DND-41 (cell line): ENCODE measurements at regions not wholly inside any gene's neighbourhood (a gene's known extent, or its start where the extent isn't known, plus 50 kb on each side); places are given as distances from the start of the nearest gene placed in this dataset.

Experiments
- ATAC-seq: fragments of 200-7000 bp; cut with Tn5 transposase; 3 replicates; pipeline ENCODE4 v1.9.1; 2021; ENCODE audit warnings: low read depth; ENCODE audit not compliant: insufficient read depth
- DNase-seq: peaks from one replicate; pipeline ENCODE4 v3.0.0-alpha.2; 2020
- H2AFZ ChIP-seq: 2 replicates; pipeline ENCODE4 v1.6.0; 2012; ENCODE audit warnings: low read depth, low read length
- H3K27ac ChIP-seq: 2 replicates; pipeline ENCODE4 v1.5.1; 2012; ENCODE audit warnings: low read length, inconsistent platforms
- H3K27me3 ChIP-seq: fragments of 200-600 bp; sonication (generic); 2 replicates; pipeline ENCODE4 v1.6.0; 2012; ENCODE audit warnings: low read length, mild to moderate bottlenecking, inconsistent platforms; ENCODE audit not compliant: insufficient read depth, poor library complexity
- H3K36me3 ChIP-seq: 2 replicates; pipeline ENCODE4 v1.5.1; 2012; ENCODE audit warnings: low read length, inconsistent platforms; ENCODE audit not compliant: insufficient read depth
- H3K4me1 ChIP-seq: 2 replicates; pipeline ENCODE4 v1.5.1; 2012; ENCODE audit warnings: mild to moderate bottlenecking, low read length; ENCODE audit not compliant: insufficient read depth
- H3K4me2 ChIP-seq: 2 replicates; pipeline ENCODE4 v1.6.0; 2012; ENCODE audit warnings: mild to moderate bottlenecking, moderate library complexity, low read length, inconsistent platforms; ENCODE audit not compliant: insufficient read depth
- H3K4me3 ChIP-seq, 2 experiments: fragments of 200-600 bp in 1 of 2; shearing (Covaris generic) in 1 of 2; 2 replicates each; pipeline ENCODE4 v1.5.1; 2012 to 2016; ENCODE audit warnings: inconsistent platforms in 2 of 2, low read length in 2 of 2, mild to moderate bottlenecking in 2 of 2, low read depth in 1 of 2, moderate library complexity in 1 of 2
- H3K79me2 ChIP-seq: 2 replicates; pipeline ENCODE4 v1.6.0; 2012; ENCODE audit warnings: low read length, inconsistent platforms; ENCODE audit not compliant: insufficient read depth
- H3K9ac ChIP-seq: 2 replicates; pipeline ENCODE4 v1.6.0; 2012; ENCODE audit warnings: low read depth, mild to moderate bottlenecking, inconsistent platforms, low read length, moderate library complexity
- H3K9me3 ChIP-seq: 2 replicates; pipeline ENCODE4 v1.5.1; 2012; ENCODE audit warnings: low read length, moderate library complexity, mild to moderate bottlenecking, inconsistent platforms; ENCODE audit not compliant: insufficient read depth, severe bottlenecking
- H4K20me1 ChIP-seq: 2 replicates; pipeline ENCODE4 v1.6.0; 2012; ENCODE audit warnings: low read length; ENCODE audit not compliant: insufficient read depth
- CTCF ChIP-seq: IDR thresholded peaks from 2 replicates; pipeline ENCODE4 v1.5.1; 2012; ENCODE audit warnings: borderline replicate concordance, low read length, moderate library complexity, mild to moderate bottlenecking; ENCODE audit not compliant: poor library complexity, severe bottlenecking; ENCODE audit errors: extremely low read depth
- EZH2 ChIP-seq: IDR thresholded peaks from 3 replicates; pipeline ENCODE4 v1.6.1; 2012; ENCODE audit warnings: borderline replicate concordance, low read depth, mild to moderate bottlenecking, moderate library complexity, low read length, inconsistent platforms; ENCODE audit not compliant: severe bottlenecking

- Histone ChIP-seq H3K4me3 (no peak overlapping the region), H3K36me3 (no peaks in the 10 kb centered on the region), H3K27me3 (peaks cover 4% of the 10 kb centered on the region), H3K4me2 (no peak overlapping the region), H3K27ac (no peak overlapping the region), H4K20me1 (no peaks in the 10 kb centered on the region), H3K9ac (no peak overlapping the region), H3K4me1 (no peaks in the 10 kb centered on the region), H2AFZ (no peak overlapping the region), H3K9me3 (no peaks in the 10 kb centered on the region), H3K79me2 (no peaks in the 10 kb centered on the region)
- DNase-seq (no peak), ATAC-seq (no peak)
- no peak for TF ChIP-seq CTCF
- no peak for TF ChIP-seq EZH2
Observed at GRCh38 chr4:18578307-18578706, 556.8 kb upstream of the LCORL start.

- H3K4me3 ChIP-seq: no peak overlapping the region
- no peaks in the 10 kb centered on the region for H3K79me2 ChIP-seq
- no peaks in the 10 kb centered on the region for H4K20me1 ChIP-seq
- H3K9ac ChIP-seq: no peak overlapping the region
- no peak overlapping the region for H3K4me2 ChIP-seq
- ATAC-seq: no peak
- H3K4me1 ChIP-seq: no peaks in the 10 kb centered on the region
- DNase-seq: no peak
- no peak overlapping the region for H2AFZ ChIP-seq
- no peaks in the 10 kb centered on the region for H3K27me3 ChIP-seq
- H3K36me3 ChIP-seq: no peaks in the 10 kb centered on the region
- H3K27ac ChIP-seq: no peak overlapping the region
- no peak for TF ChIP-seq CTCF
- no peak for TF ChIP-seq EZH2
- H3K9me3 ChIP-seq: no peaks in the 10 kb centered on the region
Observed at GRCh38 chr4:18572481-18572880, 550.9 kb upstream of the LCORL start.

GRCh38 chr4:18571301-18571761 lies 549.8 kb upstream of the LCORL start:
- H3K79me2 ChIP-seq: no peaks in the 10 kb centered on the region
- H3K27me3 ChIP-seq: no peaks in the 10 kb centered on the region
- no peaks in the 10 kb centered on the region for H3K36me3 ChIP-seq
- DNase-seq: no peak
- H3K4me2 ChIP-seq: no peak overlapping the region
- no peak overlapping the region for H3K9ac ChIP-seq
- H3K4me3 ChIP-seq: no peak overlapping the region
- no peak for ATAC-seq
- no peak overlapping the region for H2AFZ ChIP-seq
- no peaks in the 10 kb centered on the region for H3K4me1 ChIP-seq
- no peak for TF ChIP-seq EZH2
- TF ChIP-seq CTCF: no peak
- H3K9me3 ChIP-seq: no peaks in the 10 kb centered on the region
- no peak overlapping the region for H3K27ac ChIP-seq
- H4K20me1 ChIP-seq: no peaks in the 10 kb centered on the region

GRCh38 chr4:18570370-18570769 lies 548.8 kb upstream of the LCORL start:
- TF ChIP-seq EZH2: no peak
- no peak for TF ChIP-seq CTCF
- no peak overlapping the region for H3K9ac ChIP-seq
- no peak for DNase-seq
- no peak overlapping the region for H2AFZ ChIP-seq
- ATAC-seq: no peak
- H3K9me3 ChIP-seq: no peaks in the 10 kb centered on the region
- no peak overlapping the region for H3K4me3 ChIP-seq
- no peak overlapping the region for H3K4me2 ChIP-seq
- H3K36me3 ChIP-seq: no peaks in the 10 kb centered on the region
- no peaks in the 10 kb centered on the region for H3K4me1 ChIP-seq
- H3K79me2 ChIP-seq: no peaks in the 10 kb centered on the region
- no peaks in the 10 kb centered on the region for H3K27me3 ChIP-seq
- H4K20me1 ChIP-seq: no peaks in the 10 kb centered on the region
- no peak overlapping the region for H3K27ac ChIP-seq
